A172 (cell line): ENCODE measurements at regions not wholly inside any gene's neighbourhood (a gene's known extent, or its start where the extent isn't known, plus 50 kb on each side); places are given as distances from the start of the nearest gene placed in this dataset.
"Not testable (repeated sequence)": the region's sequence is repeated elsewhere in the genome, so short reads cannot be mapped to it uniquely, and the experiment has no call there.

ENCODE experiments used
- DNase-seq: peaks from one replicate; pipeline ENCODE4 v3.0.0-alpha.2; 2015; ENCODE audit warnings: low spot score

- DNase-seq = no peak
These were observed 118.1 kb upstream of the EGR2 start for GRCh38 chr10:62934258-62934657.

GRCh38 chr10:62928763-62929162 lies 112.6 kb upstream of the EGR2 start:
- not testable (repeated sequence) for DNase-seq

GRCh38 chr10:62926407-62926806 lies 110.2 kb upstream of the EGR2 start:
- DNase-seq = no peak

GRCh38 chr10:62924344-62924748 lies 108.2 kb upstream of the EGR2 start:
- no peak for DNase-seq

- DNase-seq = no peak
These were observed 103.6 kb upstream of the EGR2 start for GRCh38 chr10:62919776-62920175.

GRCh38 chr10:62917475-62918238 lies 101.5 kb upstream of the EGR2 start:
- no peak for DNase-seq

- DNase-seq = peak; percentile 34
These were observed 100.0 kb upstream of the EGR2 start for GRCh38 chr10:62916141-62916603.

GRCh38 chr10:62915158-62915557 lies 99.0 kb upstream of the EGR2 start:
- no peak for DNase-seq

GRCh38 chr10:62912086-62912485 lies 95.9 kb upstream of the EGR2 start:
- no peak for DNase-seq

- no peak for DNase-seq
These were observed 95.2 kb upstream of the EGR2 start for GRCh38 chr10:62911210-62911963.

GRCh38 chr10:62907470-62908212 lies 91.5 kb upstream of the EGR2 start:
- DNase-seq = no peak

GRCh38 chr10:62904281-62904875 lies 88.2 kb upstream of the EGR2 start:
- no peak for DNase-seq

GRCh38 chr10:62903828-62904227 lies 87.7 kb upstream of the EGR2 start:
- no peak for DNase-seq

- DNase-seq = no peak
These were observed 84.8 kb upstream of the EGR2 start for GRCh38 chr10:62900829-62901571.

- DNase-seq = no peak
These were observed 83.1 kb upstream of the EGR2 start for GRCh38 chr10:62899311-62899710.

GRCh38 chr10:62895063-62895462 lies 78.9 kb upstream of the EGR2 start:
- DNase-seq = no peak

GRCh38 chr10:62894156-62894555 lies 78.0 kb upstream of the EGR2 start:
- DNase-seq = no peak

- DNase-seq = no peak
These were observed 76.9 kb upstream of the EGR2 start for GRCh38 chr10:62893036-62893435.

GRCh38 chr10:62890395-62890794 lies 74.2 kb upstream of the EGR2 start:
- DNase-seq = no peak

GRCh38 chr10:62887642-62888041 lies 71.5 kb upstream of the EGR2 start:
- no peak for DNase-seq
